GM18858 (cell line): ENCODE measurements at regions not wholly inside any gene's neighbourhood (a gene's known extent, or its start where the extent isn't known, plus 50 kb on each side); places are given as distances from the start of the nearest gene placed in this dataset.
"Not testable (repeated sequence)": the region's sequence is repeated elsewhere in the genome, so short reads cannot be mapped to it uniquely, and the experiment has no call there.

Source experiments
- ATAC-seq: cut with Tn5 transposase; IDR thresholded peaks from one replicate; pipeline ENCODE4 v1.9.1; 2021; ENCODE audit not compliant: unreplicated experiment

DNA sequence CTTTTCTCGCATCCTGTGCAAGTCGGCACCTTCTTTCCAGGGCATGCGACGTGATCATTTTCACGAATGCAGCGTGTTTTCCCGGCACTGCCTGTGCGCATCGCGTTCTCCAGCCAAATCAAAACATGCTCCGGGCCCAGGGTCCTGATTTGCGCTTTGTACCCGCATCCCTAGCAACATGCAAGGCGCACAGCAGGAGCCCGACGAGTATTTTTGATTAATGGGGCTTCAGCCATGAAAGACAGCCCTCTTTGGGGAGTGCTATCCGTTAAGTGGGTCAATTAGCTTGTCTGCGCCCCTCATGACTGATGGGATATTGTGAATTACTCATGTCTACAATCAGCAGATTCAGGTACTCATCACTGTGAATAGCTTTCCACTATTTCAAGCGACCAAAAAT is 243.3 kb upstream of the RNF32 start:
- ATAC-seq: no peak

DNA sequence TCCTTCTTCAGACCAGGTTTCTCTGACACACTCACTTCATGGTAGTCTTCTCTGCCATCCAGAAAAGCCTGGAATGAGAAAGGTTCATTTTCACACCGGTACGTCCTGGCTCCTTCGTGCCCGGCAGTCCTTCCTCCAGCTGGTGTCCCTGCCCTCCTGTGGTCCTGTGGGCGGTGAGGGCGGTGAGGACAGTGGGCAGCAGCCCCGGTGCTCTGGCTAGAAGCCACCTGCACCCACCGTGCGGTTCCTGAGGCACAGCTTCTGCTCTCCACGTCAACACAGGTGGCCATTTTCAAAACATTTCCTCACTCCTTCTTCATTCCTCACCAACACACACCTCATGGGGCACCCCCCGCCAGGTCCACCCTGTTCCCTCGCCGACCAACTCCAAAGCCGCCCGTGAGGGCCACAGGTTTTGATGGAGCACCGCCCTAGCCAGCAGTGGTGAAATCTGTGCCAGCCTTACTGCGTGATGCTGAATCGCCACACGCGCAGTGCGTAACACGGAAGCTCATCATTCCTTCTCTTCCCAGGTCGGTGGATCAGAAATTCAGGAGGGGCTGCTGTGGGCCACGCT is 251.4 kb upstream of the RNF32 start:
- ATAC-seq: no peak

DNA sequence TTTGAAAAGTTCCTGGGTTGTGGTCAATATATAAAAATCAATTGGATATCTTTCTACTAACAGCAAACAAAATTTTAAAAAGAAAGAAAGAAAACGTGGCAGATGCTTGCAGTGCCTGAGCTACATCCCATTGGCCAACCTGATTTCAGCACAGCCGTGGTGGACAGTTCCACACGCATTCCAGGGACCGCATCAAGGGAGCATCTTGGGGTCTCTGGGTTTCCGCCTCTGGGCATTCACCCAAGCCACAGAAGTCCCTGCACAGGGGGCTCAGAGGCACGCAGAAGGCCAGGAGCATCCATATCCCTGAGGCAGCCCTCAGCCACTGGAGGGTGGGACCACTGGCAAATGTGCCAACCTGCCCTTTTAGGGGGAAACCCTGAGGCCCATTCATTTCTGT is 254.5 kb upstream of the RNF32 start:
- ATAC-seq: no peak

DNA sequence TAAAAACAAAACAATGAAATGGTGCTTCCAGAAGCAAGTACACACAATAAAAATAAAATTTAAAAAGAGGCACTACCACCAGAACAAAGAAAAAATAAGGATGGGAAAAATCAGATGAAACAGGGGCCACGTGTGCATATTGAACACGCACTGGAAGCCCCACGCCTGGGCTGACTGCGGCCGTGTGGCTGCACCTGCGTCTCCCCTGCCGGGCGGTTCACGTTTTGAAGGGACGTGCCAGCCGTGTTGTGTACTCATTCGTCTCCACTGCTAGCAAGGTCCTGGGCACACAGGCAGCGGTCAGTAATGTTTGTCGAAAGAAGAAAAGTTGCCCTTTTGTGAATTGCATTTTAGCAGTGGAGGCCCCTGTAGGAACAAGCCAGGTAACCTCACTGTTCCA is 255.9 kb upstream of the RNF32 start:
- ATAC-seq: no peak

DNA sequence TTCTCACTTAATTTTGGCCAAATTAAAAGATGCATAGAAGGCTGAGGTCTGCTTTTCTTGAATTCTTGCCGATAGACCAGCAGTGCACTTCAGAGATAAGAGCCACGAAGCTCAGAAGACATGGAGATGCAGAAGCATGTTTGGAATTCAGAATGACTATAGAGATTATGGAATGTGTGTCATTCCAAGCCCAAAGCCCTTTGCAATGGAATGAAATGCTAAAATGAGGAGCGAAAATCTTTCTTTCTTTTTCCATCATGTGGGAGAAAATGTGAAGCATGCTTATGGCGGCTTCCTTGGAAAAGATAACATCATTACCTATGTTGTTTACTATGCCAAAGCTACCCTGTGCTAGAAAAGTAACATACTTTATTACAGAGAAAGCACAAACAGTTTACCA is 257.0 kb upstream of the RNF32 start:
- no peak for ATAC-seq

DNA sequence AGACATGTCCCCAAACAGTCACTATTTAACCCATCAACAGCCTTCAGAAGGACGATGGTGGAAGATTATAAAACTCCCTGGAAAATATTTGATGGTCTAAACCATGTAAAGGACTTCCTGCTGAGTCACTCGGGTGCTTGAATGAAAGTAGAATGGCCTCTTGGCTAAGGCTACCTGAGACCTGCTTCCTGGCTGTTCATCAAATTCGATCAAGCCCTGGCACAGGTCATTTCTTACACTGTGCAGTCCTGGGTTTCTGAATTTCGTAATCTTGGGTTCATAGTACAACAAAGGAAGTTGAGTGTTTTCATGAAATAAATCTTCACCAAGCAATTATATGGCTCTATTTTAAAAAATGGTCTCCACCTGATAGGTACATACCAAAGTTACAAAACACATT is 260.3 kb upstream of the RNF32 start:
- ATAC-seq: no peak

DNA sequence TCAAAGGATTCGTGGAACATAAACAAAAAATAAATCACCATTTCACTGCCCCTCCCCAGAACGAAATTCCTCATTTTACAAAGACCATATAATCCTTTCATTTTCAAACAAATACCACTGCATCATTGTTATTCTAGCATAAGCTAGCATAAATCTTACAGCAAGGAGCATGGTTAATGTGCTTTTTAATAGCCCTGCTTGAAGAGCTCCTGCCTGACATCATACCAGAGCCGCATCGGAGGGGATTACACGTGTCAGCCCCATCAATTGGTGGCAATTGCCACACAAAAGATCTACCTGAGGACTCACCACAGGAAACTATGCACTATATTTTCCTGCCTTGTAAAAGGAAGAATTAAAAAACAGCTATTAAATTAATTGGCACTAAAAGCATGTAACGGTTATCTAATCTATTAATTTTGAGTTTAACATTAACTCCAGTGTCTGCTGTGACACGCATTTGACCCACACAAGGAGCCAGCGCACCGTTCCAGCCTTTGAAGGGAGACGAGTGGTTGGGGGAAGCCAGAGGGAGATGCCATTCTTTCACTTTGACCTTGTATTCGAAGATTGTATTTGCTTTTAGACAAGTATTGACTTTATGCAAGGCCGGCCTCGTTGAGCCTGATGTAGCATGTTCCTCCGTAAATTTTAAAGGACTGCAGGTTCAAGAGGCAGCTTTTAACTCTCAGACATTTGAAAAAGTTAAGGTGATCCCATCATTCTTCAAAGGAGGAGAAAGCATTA is 261.1 kb upstream of the RNF32 start:
- ATAC-seq: no peak

DNA sequence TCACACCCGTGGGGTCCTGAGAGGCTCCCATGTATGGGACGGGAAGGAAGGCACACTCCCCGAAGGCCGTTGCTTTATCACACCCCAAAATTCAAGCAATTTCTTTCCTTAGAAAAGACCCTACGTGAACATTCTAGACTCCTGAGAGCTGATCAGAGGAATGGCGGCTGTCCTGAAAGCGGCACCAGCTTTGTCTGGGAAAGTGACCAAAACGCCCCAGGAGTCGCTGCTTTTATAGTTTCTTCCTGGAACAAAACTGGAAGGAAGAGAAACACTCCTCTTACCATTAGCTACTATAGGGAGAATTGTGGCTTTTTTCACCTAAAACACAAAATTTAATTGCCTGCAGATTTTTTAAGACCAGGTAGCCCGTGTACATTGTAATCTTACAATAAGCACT is 261.8 kb upstream of the RNF32 start:
- no peak for ATAC-seq

DNA sequence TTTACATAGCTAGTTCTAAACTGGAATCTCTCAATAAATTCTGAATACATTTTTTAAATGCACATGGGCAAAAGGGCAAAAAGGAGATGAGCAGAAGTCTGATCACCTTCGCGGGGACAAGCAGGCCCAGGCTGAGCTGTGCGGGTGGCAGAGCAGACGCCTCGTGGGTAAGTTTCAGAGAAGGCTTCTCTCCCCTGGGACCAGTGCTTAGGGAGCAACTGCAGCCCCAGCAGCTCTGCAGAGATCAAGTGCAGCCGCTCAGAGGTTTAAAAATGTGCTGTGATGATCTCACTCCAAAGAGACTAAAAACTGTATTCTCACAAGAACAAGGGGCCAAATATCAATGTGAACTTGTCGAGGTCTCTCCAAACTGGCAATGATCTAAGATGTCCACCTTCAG is 264.3 kb upstream of the RNF32 start:
- no peak for ATAC-seq

DNA sequence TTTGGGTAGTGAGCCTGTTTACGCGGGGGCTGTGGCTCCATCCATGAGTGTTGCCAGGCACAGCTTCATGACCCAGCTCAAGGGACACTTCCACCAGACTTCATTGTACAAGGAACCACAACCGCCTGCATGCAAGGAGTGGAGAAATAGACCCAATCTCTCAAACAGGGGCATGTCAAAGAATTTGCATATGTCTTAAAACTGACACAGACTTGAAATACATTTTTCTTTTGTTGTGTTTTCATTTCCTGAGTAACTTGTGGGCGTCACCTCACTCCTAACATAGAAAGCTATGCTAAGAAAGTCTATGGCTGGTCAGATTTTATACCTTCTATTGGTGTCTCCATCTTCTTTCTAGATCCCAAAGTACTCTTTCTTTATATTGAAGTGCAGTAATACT is 266.2 kb upstream of the RNF32 start:
- ATAC-seq: no peak

DNA sequence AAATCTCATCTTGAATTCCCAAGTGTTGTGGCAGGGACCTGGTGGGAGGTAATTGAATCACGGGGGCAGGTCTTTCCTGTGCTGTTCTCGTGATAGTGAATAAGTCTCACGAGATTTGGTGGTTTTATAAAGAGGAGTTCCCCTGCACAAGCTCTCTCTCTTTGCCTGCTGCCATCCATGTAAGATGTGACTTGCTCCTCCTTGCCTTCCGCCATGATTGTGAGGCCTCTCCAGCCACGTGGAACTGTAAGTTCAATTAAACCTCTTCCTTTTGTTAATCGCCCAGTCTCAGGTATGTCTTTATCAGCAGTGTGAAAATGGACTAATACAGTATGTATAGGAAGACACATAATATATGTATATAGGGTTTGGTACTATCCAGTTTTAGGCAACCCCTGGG is 270.6 kb upstream of the RNF32 start:
- ATAC-seq: not testable (repeated sequence)

DNA sequence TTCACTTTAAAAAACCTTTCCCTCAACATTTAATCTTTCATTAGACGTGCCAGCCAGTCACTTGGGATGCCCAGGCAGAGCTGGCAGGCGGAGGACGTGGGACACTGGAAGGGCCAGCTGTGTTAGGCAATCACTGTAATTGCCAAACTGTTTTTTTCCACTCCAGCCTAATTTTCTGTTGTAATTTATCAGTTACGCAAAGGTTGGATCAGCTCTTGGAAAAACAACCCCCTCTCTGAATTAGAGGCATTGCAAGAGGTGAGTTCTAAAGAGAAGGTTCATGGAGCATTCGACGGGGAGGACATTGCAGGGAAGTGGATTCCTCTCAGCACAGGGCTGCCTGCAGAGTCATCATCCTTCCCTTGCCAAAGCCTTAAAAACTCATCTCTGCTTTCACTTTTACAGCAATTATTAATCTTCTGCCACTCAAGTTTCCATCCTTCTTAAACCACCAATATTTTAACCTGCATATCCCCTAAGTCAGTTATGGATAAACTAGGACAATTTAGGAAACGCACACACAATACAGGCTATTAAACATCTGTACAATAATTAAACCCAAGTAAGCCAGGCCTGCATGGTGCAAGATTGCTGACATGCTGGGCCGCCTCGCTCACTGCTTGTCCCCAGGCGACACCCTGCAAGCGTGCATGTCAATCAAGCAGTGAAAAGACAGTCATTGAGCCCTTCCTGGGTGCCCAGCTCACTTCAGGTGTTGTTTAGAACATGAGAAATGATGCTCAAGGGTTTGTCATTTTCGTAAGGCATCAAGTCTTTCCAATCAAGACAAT is 272.3 kb upstream of the RNF32 start:
- no peak for ATAC-seq

DNA sequence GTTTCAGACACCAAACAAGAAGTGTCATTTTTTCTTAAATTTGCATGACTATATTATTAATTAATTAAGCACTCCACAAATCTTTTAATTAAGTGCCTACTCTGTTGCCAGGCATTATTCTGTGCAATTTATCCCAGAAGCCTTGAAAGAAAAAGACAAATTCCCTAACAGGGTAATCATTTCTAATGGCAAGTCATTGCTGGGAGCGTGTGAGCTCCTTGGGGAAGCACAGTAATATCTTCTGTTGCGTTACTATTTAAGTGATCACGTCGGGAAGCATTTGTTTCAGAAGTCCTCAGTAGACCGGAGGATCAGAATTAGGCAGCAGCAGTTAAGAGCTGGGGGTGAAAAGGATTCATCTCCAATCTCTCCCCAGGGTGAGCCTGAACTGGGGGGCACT is 276.8 kb upstream of the RNF32 start:
- no peak for ATAC-seq

DNA sequence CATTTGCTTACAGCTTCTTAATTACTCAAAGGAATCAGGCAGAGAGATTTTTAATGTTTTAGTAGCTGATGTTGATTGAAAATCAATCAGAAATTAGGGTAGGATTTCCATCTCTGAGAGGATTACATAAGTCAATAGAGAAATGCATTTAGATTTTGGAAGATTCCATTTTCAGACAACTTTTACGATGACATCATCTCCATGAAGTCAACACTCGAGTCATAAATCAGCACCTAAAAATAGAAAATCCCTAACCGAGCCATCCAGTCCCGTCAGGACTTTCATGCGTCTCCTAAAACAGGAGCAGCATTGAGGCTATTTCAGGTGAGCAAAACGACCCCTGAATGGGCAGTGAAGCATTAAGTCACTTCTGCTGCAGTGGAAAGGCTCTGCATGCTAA is 279.7 kb upstream of the RNF32 start:
- ATAC-seq: no peak

DNA sequence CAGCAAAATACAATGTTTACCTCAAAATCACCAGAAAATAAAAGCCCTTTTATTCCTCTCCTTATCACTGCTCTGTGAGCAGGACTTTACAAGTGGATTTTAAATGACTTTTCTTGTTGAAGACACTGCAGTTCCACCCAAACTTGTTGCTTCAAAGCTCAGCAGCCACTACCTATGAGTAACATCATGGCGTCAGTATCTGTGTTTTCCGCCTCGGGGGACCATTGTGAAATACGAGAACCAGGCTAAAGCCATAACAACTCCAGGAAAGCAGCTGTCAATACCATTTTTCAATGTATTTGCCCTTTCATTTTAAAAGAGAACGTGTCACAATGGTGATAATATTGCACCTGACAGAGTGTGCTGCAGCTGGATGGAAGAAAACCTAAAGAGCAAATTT is 284.0 kb upstream of the RNF32 start:
- no peak for ATAC-seq

DNA sequence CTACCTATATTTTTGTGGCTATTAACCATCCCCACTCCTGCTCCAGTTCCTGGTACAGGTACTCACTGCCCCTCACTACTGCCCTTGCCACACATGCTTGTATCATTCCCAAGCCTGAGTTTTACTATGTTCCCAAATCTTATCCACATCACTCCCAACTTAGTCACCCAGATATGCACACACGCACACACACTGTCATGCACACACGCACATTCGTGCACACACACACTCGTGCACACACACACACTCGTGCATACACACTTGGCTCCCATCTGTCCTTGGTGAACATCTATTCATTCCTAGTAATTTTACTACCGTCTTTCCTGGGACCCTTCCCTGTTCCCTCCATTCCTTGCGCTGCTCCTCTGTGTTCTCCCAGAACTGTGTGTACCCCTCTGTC is 287.2 kb upstream of the RNF32 start:
- ATAC-seq: no peak

DNA sequence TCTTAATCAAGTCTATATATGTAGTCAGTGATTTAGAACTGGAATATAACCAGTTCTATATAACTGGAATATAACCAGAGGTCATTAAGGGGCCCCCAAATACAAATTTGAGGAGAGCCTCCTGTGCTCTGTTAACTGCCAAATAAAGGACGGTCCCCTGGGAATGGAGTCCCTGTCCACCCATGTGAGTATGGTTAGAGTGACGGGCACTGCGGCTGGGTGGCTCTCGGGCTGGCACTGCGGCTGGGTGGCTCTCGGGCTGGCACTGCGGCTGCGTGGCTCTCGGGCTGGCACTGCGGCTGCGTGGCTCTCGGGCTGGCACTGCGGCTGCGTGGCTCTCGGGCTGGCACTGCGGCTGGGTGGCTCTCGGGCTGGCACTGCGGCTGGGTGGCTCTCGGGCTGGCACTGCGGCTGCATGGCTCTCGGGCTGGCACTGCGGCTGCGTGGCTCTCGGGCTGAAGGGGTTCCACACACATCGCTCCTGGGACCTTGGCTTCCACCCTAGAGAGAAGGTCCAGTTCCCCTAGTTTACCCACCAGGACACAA is 292.8 kb upstream of the RNF32 start:
- ATAC-seq: not testable (repeated sequence)

DNA sequence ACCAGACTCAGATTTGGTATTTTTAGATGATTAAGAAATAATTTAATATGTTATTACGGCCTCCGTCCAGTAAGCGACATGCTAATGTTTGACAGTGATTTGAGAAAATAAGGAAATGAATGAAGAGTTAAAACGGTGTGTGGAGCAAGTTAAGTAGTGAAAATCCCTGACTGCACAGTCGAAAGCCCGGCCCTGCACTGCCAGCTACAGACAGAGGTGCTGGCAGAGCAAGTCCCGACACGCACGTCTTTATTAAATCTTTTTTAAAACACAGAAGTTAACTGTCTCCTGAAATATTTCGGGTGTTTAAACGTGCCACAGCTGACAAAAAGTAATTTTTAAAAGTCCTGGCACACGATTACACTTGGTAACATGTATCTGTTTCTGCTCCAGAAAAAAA is 293.4 kb upstream of the RNF32 start:
- ATAC-seq: no peak

DNA sequence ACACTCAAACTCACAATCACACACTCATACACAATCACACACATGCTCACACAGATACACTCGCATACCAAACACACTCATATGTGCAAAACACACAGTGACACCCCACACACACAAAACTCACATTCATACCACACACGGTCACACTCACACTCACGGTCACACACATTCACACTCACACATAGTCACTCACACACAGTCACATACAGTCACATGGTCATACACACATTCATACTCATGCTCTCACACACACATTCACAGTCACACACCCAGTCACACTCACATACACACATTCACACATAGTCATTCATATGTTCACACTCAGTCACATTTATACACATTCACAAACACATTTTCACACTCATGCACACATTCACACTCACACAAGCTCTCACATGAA is 296.0 kb upstream of the RNF32 start:
- no peak for ATAC-seq

DNA sequence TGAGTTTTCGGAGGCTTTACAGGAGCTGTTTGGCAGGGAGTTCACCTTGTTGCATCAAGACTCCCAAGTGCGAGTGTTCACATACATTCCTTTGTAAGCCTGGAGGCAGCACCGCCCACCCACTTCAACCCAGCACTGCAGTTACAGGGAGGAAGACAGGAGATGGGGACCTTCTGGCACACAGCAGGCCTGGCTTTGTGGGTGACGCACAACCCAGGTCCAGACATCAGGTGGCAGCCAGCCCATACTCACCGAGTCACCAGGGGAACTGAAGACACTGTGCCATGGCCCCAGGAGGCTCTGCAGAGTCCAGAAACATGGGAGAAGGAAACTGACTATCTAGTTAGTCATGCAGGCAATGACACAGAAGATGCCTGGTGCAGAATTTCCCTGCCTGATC is 305.9 kb upstream of the RNF32 start:
- ATAC-seq: no peak

DNA sequence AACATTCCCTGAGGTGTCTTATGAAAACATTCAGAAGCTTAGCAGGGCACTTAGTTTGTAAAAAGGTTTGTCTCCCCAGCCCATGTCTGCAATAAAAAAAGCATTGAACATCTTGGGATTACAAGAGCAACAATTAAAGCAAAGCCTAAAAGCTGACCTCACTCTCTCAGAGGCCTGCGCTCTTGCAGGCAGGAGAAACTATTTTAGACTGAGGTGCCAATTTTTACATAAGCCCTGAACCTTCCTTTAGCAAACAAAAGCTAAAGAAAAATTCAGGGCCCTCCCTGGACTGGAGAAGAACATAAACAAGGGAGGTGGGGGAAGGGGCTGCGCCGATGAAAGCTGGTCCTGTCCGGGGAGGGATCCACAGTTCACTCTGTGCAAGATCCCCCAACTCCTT is 312.7 kb upstream of the RNF32 start:
- no peak for ATAC-seq

DNA sequence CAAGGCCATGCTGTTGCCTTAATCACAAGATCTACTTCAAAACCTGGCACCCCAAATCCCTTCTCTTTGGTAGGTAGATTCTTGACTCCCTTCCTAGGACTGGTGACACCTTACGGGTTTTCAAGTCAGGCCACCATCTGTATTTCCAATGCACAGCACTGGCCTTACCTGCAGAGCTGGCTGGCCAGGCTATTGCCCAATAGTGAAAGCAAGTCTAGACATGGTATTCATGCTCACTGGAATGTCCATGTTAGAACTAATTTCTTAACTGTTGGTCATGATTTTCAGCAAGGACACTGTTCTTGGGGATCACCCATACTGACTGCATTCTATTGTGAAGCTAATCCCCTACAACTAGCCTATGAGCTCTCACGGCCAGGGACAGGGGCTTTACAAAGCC is 313.1 kb upstream of the RNF32 start:
- no peak for ATAC-seq
